GM23338 (cell line): ENCODE measurements at regions not wholly inside any gene's neighbourhood (a gene's known extent, or its start where the extent isn't known, plus 50 kb on each side); places are given as distances from the start of the nearest gene placed in this dataset.

ENCODE experiments used
- ATAC-seq: fragments of 200-7000 bp; cut with Tn5 transposase; 3 replicates; pipeline ENCODE4 v1.9.1; 2020
- DNase-seq: peaks from one replicate; pipeline ENCODE4 v3.0.0-alpha.2; 2015; ENCODE audit warnings: low spot score
- H2AFZ ChIP-seq: fragments of 200-600 bp; sonication (generic); 2 replicates; pipeline ENCODE4 v1.8.0; 2016; ENCODE audit warnings: antibody characterized with exemption, mild to moderate bottlenecking, moderate library complexity
- H3F3A ChIP-seq: fragments of 200-600 bp; sonication (generic); replicated peaks from 2 replicates; pipeline ENCODE4 v1.8.0; 2017; ENCODE audit warnings: antibody characterized with exemption, mixed run types, low read depth
- H3K27ac ChIP-seq: fragments of 200-600 bp; sonication (generic); 2 replicates; pipeline ENCODE4 v1.6.1; 2016; ENCODE audit warnings: low read depth
- H3K27me3 ChIP-seq: fragments of 200-600 bp; sonication (generic); 2 replicates; pipeline ENCODE4 v1.8.0; 2016; ENCODE audit warnings: mild to moderate bottlenecking, mixed run types, moderate library complexity; ENCODE audit not compliant: insufficient read depth
- H3K36me3 ChIP-seq: fragments of 200-600 bp; sonication (generic); 2 replicates; pipeline ENCODE4 v1.8.0; 2016; ENCODE audit warnings: mild to moderate bottlenecking; ENCODE audit not compliant: insufficient read depth
- H3K4me1 ChIP-seq: fragments of 200-600 bp; sonication (generic); 2 replicates; pipeline ENCODE4 v1.8.0; 2016; ENCODE audit warnings: mild to moderate bottlenecking, moderate library complexity; ENCODE audit not compliant: insufficient read depth
- H3K4me2 ChIP-seq: fragments of 200-600 bp; sonication (generic); 2 replicates; pipeline ENCODE4 v1.7.1; 2017; ENCODE audit warnings: mixed run types
- H3K4me3 ChIP-seq: fragments of 200-600 bp; sonication (generic); 2 replicates; pipeline ENCODE4 v1.6.1; 2016; ENCODE audit warnings: mixed run types
- H3K79me2 ChIP-seq: fragments of 200-600 bp; sonication (generic); replicated peaks from 2 replicates; pipeline ENCODE4 v1.8.0; 2017; ENCODE audit warnings: mild to moderate bottlenecking; ENCODE audit not compliant: insufficient read depth
- H3K9me2 ChIP-seq: fragments of 200-600 bp; sonication (generic); 2 replicates; pipeline ENCODE4 v1.8.0; 2017; ENCODE audit not compliant: insufficient read depth
- H4K20me1 ChIP-seq: fragments of 200-600 bp; sonication (generic); replicated peaks from 2 replicates; pipeline ENCODE4 v1.8.0; 2017; ENCODE audit warnings: mild to moderate bottlenecking; ENCODE audit not compliant: insufficient read depth
- H3K27ac Mint-ChIP-seq: 2 replicates; pipeline ENCODE4 v1.8.0; 2020; ENCODE audit warnings: inconsistent platforms, mild to moderate bottlenecking, moderate library complexity, mixed read lengths
- H3K27me3 Mint-ChIP-seq: 3 replicates; pipeline ENCODE4 v1.8.0; 2022; ENCODE audit warnings: low read depth, mild to moderate bottlenecking, moderate library complexity, mixed read lengths, inconsistent platforms; ENCODE audit not compliant: insufficient read depth, poor library complexity
- H3K36me3 Mint-ChIP-seq: 3 replicates; pipeline ENCODE4 v1.8.0; 2021; ENCODE audit warnings: low read depth, mild to moderate bottlenecking, inconsistent platforms, moderate library complexity, mixed read lengths
- H3K4me1 Mint-ChIP-seq: 3 replicates; pipeline ENCODE4 v1.8.0; 2020; ENCODE audit warnings: mild to moderate bottlenecking, inconsistent platforms, mixed read lengths
- H3K4me3 Mint-ChIP-seq: 3 replicates; pipeline ENCODE4 v1.8.0; 2021; ENCODE audit warnings: moderate library complexity, mild to moderate bottlenecking, inconsistent platforms, mixed read lengths
- H3K9me3 Mint-ChIP-seq: 3 replicates; pipeline ENCODE4 v1.8.0; 2020; ENCODE audit warnings: moderate library complexity, mild to moderate bottlenecking, inconsistent platforms, mixed read lengths
- CREB1 ChIP-seq: fragments of 250-450 bp; sonication (Bioruptor Pico); IDR thresholded peaks from 2 replicates; pipeline ENCODE4 v1.5.0; 2020; ENCODE audit warnings: low read depth, mild to moderate bottlenecking, moderate library complexity
- CTCF ChIP-seq, 2 experiments: fragments of 200-600 bp in 1 of 2; sonication (generic) in 1 of 2; conservative IDR thresholded peaks; 2 replicates each; pipeline versions ENCODE4 v1.5.1 to v1.6.1; 2016 to 2017; ENCODE audit warnings: antibody characterized with exemption in 2 of 2, low read depth in 2 of 2, mild to moderate bottlenecking in 2 of 2, moderate library complexity in 1 of 2
- EZH2 ChIP-seq: fragments of 200-600 bp; sonication (generic); IDR thresholded peaks from one replicate; pipeline ENCODE4 v1.8.0; 2017; ENCODE audit warnings: antibody characterized with exemption, mild to moderate bottlenecking, low read depth; ENCODE audit not compliant: unreplicated experiment
- EZH2phosphoT487 ChIP-seq: fragments of 200-600 bp; sonication (generic); IDR thresholded peaks from one replicate; pipeline ENCODE4 v1.8.1; 2018; ENCODE audit warnings: antibody characterized with exemption; ENCODE audit not compliant: unreplicated experiment
- JUNB ChIP-seq: IDR thresholded peaks from one replicate; pipeline ENCODE4 v1.6.1; 2016; ENCODE audit warnings: antibody characterized with exemption; ENCODE audit not compliant: unreplicated experiment
- NANOG ChIP-seq: IDR thresholded peaks from 2 replicates; pipeline ENCODE4 v1.6.1; 2016; ENCODE audit warnings: antibody characterized with exemption, borderline replicate concordance
- POLR2AphosphoS5 ChIP-seq: IDR thresholded peaks from 2 replicates; pipeline ENCODE4 v1.6.1; 2016; ENCODE audit warnings: antibody characterized with exemption, low read depth
- REST ChIP-seq: IDR thresholded peaks from one replicate; pipeline ENCODE4 v1.6.1; 2018; ENCODE audit warnings: antibody characterized with exemption; ENCODE audit not compliant: unreplicated experiment
- STAT1 ChIP-seq: IDR thresholded peaks from one replicate; pipeline ENCODE4 v1.6.1; 2016; ENCODE audit warnings: antibody characterized with exemption; ENCODE audit not compliant: unreplicated experiment
- ZNF114 ChIP-seq: fragments of 250-450 bp; sonication (Bioruptor Pico); IDR thresholded peaks from 2 replicates; pipeline ENCODE4 v1.5.0; 2020; ENCODE audit warnings: mild to moderate bottlenecking, moderate library complexity
- ZNF331 ChIP-seq: fragments of 250-450 bp; sonication (Bioruptor Pico); IDR thresholded peaks from 2 replicates; pipeline ENCODE4 v1.5.0; 2020; ENCODE audit warnings: low read depth, mild to moderate bottlenecking, moderate library complexity
- ZNF462 ChIP-seq: fragments of 250-450 bp; sonication (Bioruptor Pico); IDR thresholded peaks from 2 replicates; pipeline ENCODE4 v1.5.0; 2020; ENCODE audit warnings: mild to moderate bottlenecking, moderate library complexity

- TF ChIP-seq REST (no peak), POLR2AphosphoS5 (no peak), ZNF331 (CRISPR knock-in tag) (no peak), JUNB (no peak), STAT1 (no peak), EZH2phosphoT487 (no peak), CTCF (conservative IDR thresholded peaks at IDR 0.05; ENCODE audit: low read depth in 2 of 2) (no peak), CREB1 (CRISPR knock-in tag) (no peak)
Observed at GRCh38 chr5:6039111-6039510, 339.2 kb downstream of the MED10 start (continued).

GRCh38 chr5:6036006-6036405 is 342.3 kb downstream of the MED10 start:
- Histone ChIP-seq H3K4me1 (0 out of 2 replicates have a peak, but pooled peaks cover 7% of the 10 kb centered on the region), H3K79me2 (no peaks in the 10 kb centered on the region), H3K4me3 (no peak overlapping the region), H3F3A (no peaks in the 10 kb centered on the region), H3K36me3 (no peaks in the 10 kb centered on the region), H2AFZ (no peak overlapping the region), H3K4me2 (no peak overlapping the region), H3K27ac (no peak overlapping the region), H3K9me2 (no peaks in the 10 kb centered on the region), H4K20me1 (no peaks in the 10 kb centered on the region), H3K27me3 (no peaks in the 10 kb centered on the region)
- no peak for DNase-seq
- 0 out of 2 replicates have a peak overlapping the region, but pooled peaks have one; percentile 21 for H3K27ac Mint-ChIP-seq
- no peak overlapping the region for H3K4me3 Mint-ChIP-seq
- H3K27me3 Mint-ChIP-seq: no peaks in the 10 kb centered on the region
- H3K9me3 Mint-ChIP-seq: peaks cover 16% of the 10 kb centered on the region; the same call in 2 of the 3 replicates
- H3K4me1 Mint-ChIP-seq: peaks cover 4% of the 10 kb centered on the region; the same call in 1 of the 3 replicates
- peaks cover 2% of the 10 kb centered on the region; the same call in 1 of the 3 replicates for H3K36me3 Mint-ChIP-seq
- no peak for ATAC-seq
- no peak for TF ChIP-seq ZNF114 (CRISPR knock-in tag)
- no peak for TF ChIP-seq EZH2
- TF ChIP-seq ZNF462 (CRISPR knock-in tag): no peak
- no peak for TF ChIP-seq CREB1 (CRISPR knock-in tag)
- TF ChIP-seq NANOG: no peak
- TF ChIP-seq EZH2phosphoT487: no peak
- TF ChIP-seq CTCF (conservative IDR thresholded peaks at IDR 0.05; ENCODE audit: low read depth in 2 of 2): no peak
